ENCODE measurements at regions not wholly inside any gene's neighbourhood (a gene's known extent, or its start where the extent isn't known, plus 50 kb on each side); places are given as distances from the start of the nearest gene placed in this dataset.

- H3K9me3 Mint-ChIP-seq, result no peaks in the 10 kb centered on the region
- DNase-seq (ENCODE audit: low spot score), result no peak
- ATAC-seq, result peak; percentile 46
- H3K4me1 Mint-ChIP-seq, result peaks cover 21% of the 10 kb centered on the region
- ChIA-PET CTCF (no interaction called here), POLR2A (no interaction called here)
- no peaks in the 10 kb centered on the region for H3K36me3 Mint-ChIP-seq
- H3K4me3 Mint-ChIP-seq, result no peak overlapping the region
- TF ChIP-seq MAX (CRISPR knock-in tag; IDR thresholded peaks at IDR 0.05), result no peak
- TF ChIP-seq ZNF423 (CRISPR knock-in tag; IDR thresholded peaks at IDR 0.05), result no peak
- no peak for TF ChIP-seq GTF2I (CRISPR knock-in tag; conservative IDR thresholded peaks at IDR 0.05)
- TF ChIP-seq ZNF396 (CRISPR knock-in tag; IDR thresholded peaks at IDR 0.05; ENCODE audit: borderline replicate concordance), result no peak
- TF ChIP-seq ZNF416 (CRISPR knock-in tag; IDR thresholded peaks at IDR 0.05), result no peak
- no peak for TF ChIP-seq ZNF671 (CRISPR knock-in tag; IDR thresholded peaks at IDR 0.05)
- no peak for TF ChIP-seq ATF3 (CRISPR knock-in tag; conservative IDR thresholded peaks at IDR 0.05)
- no peak for TF ChIP-seq ZNF121 (CRISPR knock-in tag; IDR thresholded peaks at IDR 0.05)
- no peaks in the 10 kb centered on the region for H3K27me3 Mint-ChIP-seq (ENCODE audit: low read depth)
- no peak overlapping the region for H3K27ac Mint-ChIP-seq
Measured at GRCh38 chr15:95988574-95988887, 342.0 kb upstream of the NR2F2 start.

GRCh38 chr15:95989392-95989791, 341.1 kb upstream of the NR2F2 start:
- ATAC-seq, result no peak
- no peak for DNase-seq (ENCODE audit: low spot score)
- Mint-ChIP-seq H3K36me3 (no peaks in the 10 kb centered on the region), H3K27me3 (ENCODE audit: low read depth) (no peaks in the 10 kb centered on the region), H3K4me1 (peaks cover 21% of the 10 kb centered on the region), H3K4me3 (no peak overlapping the region), H3K27ac (no peak overlapping the region), H3K9me3 (no peaks in the 10 kb centered on the region)
- ChIA-PET POLR2A (interaction anchor here (0.5 kb wide), 2 partner anchors 128 to 1155 kb away, joined by 3 read pairs; no protein-coding TSS in a partner anchor), CTCF (no interaction called here)
- TF ChIP-seq ZNF532 (CRISPR knock-in tag; IDR thresholded peaks at IDR 0.05; ENCODE audit: borderline replicate concordance) (no peak), ZSCAN18 (CRISPR knock-in tag; IDR thresholded peaks at IDR 0.05) (no peak), USF2 (CRISPR knock-in tag; IDR thresholded peaks at IDR 0.05) (no peak), ZNF423 (CRISPR knock-in tag; IDR thresholded peaks at IDR 0.05) (no peak), ZBTB21 (CRISPR knock-in tag; IDR thresholded peaks at IDR 0.05; ENCODE audit: borderline replicate concordance) (no peak), ZNF121 (CRISPR knock-in tag; IDR thresholded peaks at IDR 0.05) (no peak), TCF7 (CRISPR knock-in tag; IDR thresholded peaks at IDR 0.05; ENCODE audit: low read depth) (no peak), E2F5 (CRISPR knock-in tag; IDR thresholded peaks at IDR 0.05) (no peak), ESRRA (CRISPR knock-in tag; IDR thresholded peaks at IDR 0.05; ENCODE audit: borderline replicate concordance) (no peak), TEAD1 (CRISPR knock-in tag; IDR thresholded peaks at IDR 0.05) (no peak), IRF1 (CRISPR knock-in tag; IDR thresholded peaks at IDR 0.05) (no peak), E2F4 (CRISPR knock-in tag; IDR thresholded peaks at IDR 0.05; ENCODE audit: borderline replicate concordance, low read depth) (no peak), STAT6 (CRISPR knock-in tag; conservative IDR thresholded peaks at IDR 0.05; ENCODE audit: low read depth) (no peak), ZNF416 (CRISPR knock-in tag; IDR thresholded peaks at IDR 0.05) (no peak)
